Bronchial epithelial cell (primary cell): ENCODE measurements at regions not wholly inside any gene's neighbourhood (a gene's known extent, or its start where the extent isn't known, plus 50 kb on each side); places are given as distances from the start of the nearest gene placed in this dataset.

ENCODE experiments used
- DNase-seq: peaks from one replicate; pipeline ENCODE4 v3.0.0-alpha.2; 2010; ENCODE audit warnings: low read depth
- FAIRE-seq: peaks from 2 replicates; lab custom pipeline; 2011; peaks lifted over from hg19 to GRCh38; lab: Jason Lieb, UNC
- H3K27me3 ChIP-seq: 2 replicates; pipeline ENCODE4 v1.5.1; 2011; ENCODE audit warnings: low read length; ENCODE audit not compliant: control insufficient read depth, insufficient read depth
- H3K36me3 ChIP-seq: 2 replicates; pipeline ENCODE4 v1.5.1; 2011; ENCODE audit warnings: low read length; ENCODE audit not compliant: control insufficient read depth, insufficient read depth
- H3K4me3 ChIP-seq: 2 replicates; pipeline ENCODE4 v1.5.1; 2011; ENCODE audit warnings: mild to moderate bottlenecking, low read depth, low read length, control low read depth
- TF ChIP-seq, protein P1 (sequence below): IDR thresholded peaks from 2 replicates; pipeline ENCODE4 v1.5.1; 2011; ENCODE audit warnings: mild to moderate bottlenecking, moderate library complexity, low read length, control low read depth, inconsistent platforms; ENCODE audit not compliant: insufficient read depth, severe bottlenecking

DNA sequence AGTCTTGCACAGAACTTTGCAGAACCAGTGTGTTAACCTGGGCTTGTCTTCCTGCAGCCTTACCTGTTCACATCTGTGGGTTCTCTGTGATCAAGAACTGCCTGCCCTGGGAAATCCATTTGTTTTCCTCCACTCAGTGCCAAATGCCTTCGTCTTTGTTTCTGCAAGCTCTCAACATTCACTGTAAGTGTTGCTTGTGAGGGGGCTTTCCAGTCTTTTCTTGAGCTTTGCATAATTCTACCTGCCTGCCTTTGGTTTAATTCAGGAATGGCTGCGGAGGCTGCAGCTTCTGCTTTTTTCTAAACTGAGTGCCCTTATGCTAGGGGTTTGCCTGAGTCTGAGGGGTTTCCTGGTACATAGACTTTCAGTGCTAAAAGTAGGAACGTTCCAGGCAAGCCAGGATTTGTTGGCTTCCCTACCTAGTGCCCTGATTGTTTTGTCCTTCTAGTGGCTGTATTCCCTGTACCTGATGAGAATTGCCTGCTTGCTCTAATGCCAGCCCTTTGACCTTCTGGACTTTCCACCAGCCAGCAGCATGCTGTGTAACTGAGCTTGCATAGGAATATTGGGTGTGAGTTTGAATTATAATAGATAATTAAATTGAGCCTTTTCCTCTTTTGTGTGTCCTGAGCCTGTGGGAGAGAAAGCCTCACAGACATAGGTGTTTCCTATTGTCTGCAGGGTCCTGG is 96.6 kb upstream of the CLSTN2 start:
- Histone ChIP-seq H3K4me3 (no peak overlapping the region), H3K36me3 (no peaks in the 10 kb centered on the region), H3K27me3 (no peaks in the 10 kb centered on the region)
- no peak for DNase-seq
- FAIRE-seq = no peak
- TF ChIP-seq, protein P1, sequence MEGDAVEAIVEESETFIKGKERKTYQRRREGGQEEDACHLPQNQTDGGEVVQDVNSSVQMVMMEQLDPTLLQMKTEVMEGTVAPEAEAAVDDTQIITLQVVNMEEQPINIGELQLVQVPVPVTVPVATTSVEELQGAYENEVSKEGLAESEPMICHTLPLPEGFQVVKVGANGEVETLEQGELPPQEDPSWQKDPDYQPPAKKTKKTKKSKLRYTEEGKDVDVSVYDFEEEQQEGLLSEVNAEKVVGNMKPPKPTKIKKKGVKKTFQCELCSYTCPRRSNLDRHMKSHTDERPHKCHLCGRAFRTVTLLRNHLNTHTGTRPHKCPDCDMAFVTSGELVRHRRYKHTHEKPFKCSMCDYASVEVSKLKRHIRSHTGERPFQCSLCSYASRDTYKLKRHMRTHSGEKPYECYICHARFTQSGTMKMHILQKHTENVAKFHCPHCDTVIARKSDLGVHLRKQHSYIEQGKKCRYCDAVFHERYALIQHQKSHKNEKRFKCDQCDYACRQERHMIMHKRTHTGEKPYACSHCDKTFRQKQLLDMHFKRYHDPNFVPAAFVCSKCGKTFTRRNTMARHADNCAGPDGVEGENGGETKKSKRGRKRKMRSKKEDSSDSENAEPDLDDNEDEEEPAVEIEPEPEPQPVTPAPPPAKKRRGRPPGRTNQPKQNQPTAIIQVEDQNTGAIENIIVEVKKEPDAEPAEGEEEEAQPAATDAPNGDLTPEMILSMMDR = no peak

DNA sequence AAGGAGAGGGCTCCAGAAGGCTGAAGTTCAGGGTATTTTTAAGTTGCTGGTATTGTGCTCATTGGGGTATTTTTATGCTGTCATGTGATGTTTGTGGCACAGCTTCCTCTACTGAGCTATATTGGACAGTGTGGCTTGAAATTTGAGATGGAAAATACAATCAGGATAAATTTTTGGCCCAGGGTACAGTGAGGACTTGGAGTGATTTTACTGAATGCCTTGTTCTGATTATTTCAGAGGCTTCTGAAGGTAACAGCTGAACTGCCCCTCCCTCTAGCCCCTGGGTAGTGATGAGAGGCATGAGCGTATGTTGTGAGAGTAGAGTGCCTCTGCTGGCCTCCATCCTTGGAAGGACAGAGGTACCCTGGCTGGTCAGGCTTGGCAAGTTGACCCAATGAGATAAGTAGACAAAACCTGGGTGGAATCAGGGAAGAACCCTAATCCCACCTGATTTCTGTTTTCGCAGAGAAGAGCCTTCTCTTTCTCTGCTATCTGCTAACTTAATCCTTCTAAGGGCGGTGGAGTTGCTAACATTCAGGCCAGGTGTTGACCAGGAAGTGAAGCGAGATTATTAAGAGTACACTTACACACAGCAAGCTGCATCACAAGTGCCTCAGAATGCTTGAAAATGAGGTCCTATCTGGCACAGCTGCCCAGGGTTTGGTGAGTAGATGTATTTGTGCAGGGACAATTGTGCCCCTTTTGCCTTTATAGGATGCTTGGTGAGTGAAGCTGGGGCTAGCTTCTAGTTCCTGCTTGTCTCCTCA is 98.1 kb upstream of the CLSTN2 start:
- DNase-seq (no peak), FAIRE-seq (no peak)
- Histone ChIP-seq H3K4me3 (no peak overlapping the region), H3K27me3 (no peaks in the 10 kb centered on the region), H3K36me3 (no peaks in the 10 kb centered on the region)
- TF ChIP-seq, protein P1 = no peak

DNA sequence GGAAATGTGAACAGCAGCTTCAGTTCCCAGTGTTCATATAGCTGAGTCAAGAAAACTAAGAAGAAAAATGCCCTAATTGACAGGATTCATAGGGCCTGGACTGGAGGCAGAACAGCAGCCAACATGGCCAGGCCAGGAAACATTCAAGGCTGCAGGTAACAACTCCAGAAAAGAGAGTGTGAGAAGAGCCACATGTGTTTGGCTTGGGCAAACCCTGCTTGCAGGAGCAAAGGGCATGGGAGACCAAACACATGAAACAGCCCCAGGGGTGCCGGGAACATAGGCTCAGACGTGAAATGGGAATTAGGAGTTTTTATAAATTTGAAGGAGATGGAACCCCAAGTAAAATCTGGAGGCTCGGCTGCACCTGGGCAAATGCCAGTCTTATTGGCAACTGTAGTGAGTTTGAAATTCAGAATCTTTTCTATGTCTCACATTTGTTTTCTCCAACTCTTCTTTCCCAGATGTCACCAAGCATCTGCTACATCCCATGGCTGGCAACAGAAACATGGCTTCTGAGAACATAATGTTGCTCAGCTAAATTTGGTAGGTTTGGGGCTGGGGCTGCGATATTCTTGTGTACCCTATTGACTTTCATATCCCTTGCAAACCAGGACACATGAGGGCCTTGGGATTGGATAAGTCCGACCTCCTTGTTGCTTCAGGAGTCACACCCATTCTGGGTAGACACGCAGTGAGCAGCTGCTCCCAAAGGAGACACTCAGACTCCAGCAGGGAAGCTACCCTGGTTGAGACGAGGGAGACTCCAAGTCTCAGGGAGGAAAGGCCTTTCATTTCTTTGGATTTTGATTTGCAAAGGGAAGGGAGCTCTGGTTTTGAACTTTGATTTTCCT is 98.9 kb upstream of the CLSTN2 start:
- DNase-seq (no peak), FAIRE-seq (no peak)
- TF ChIP-seq, protein P1 = no peak
- Histone ChIP-seq H3K27me3 (no peaks in the 10 kb centered on the region), H3K4me3 (no peak overlapping the region), H3K36me3 (no peaks in the 10 kb centered on the region)

DNA sequence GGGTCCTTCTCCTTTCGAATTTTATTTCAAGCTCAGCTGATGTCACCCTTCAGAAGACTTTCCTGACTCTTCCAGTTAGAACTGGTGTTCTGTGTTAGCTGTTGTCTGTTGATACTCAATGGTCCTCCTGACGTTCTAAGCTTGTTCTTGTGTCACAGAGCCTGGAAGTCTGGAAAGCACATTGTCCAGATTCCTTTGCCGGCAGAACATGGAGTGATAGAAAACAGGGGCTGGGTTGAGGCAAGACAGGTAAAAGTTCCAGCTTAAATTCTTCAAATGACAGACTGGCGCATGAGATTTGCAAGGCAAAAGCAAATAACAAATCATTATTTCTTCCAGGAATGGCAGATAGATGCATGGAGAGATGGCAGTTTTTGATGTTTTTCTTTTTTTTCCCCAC is 102.0 kb upstream of the CLSTN2 start:
- FAIRE-seq (no peak), DNase-seq (no peak)
- H3K36me3 ChIP-seq = no peaks in the 10 kb centered on the region
- H3K4me3 ChIP-seq = no peak overlapping the region
- H3K27me3 ChIP-seq = no peaks in the 10 kb centered on the region
- TF ChIP-seq, protein P1 = no peak

DNA sequence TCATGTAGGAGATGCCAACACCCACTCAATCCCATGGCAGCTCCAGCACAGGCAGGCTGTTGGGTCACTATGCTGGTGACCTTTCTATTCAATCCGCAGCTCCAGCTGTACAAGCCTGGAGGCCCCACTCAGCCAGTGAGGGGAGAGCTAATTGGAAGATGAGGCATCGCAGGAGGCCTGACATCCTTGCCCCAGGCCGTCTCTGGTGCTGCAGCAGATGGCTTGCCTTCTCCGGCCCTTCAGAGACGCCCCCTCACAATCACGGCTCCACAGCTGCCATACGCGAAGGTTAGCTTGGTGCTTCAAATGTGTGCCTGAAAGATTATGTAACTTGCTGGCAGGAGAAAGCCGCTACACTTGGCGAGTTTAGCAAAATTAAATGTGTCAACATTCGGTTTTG is 104.2 kb upstream of the CLSTN2 start:
- Histone ChIP-seq H3K4me3 (no peak overlapping the region), H3K36me3 (no peaks in the 10 kb centered on the region), H3K27me3 (no peaks in the 10 kb centered on the region)
- DNase-seq = no peak
- TF ChIP-seq, protein P1 = no peak
- FAIRE-seq = no peak
